IPS-15b (cell line): ENCODE measurements at regions not wholly inside any gene's neighbourhood (a gene's known extent, or its start where the extent isn't known, plus 50 kb on each side); places are given as distances from the start of the nearest gene placed in this dataset.

Experiments
- H3K27me3 ChIP-seq: one replicate; pipeline ENCODE4 v1.6.1; 2013; ENCODE audit warnings: low read length; ENCODE audit not compliant: control insufficient read depth, insufficient read depth
- H3K36me3 ChIP-seq: one replicate; pipeline ENCODE4 v1.6.1; 2013; ENCODE audit warnings: low read length; ENCODE audit not compliant: control insufficient read depth, insufficient read depth
- H3K4me1 ChIP-seq: one replicate; pipeline ENCODE4 v1.6.1; 2013; ENCODE audit warnings: mild to moderate bottlenecking, low read length; ENCODE audit not compliant: control insufficient read depth, insufficient read depth
- H3K4me3 ChIP-seq: one replicate; pipeline ENCODE4 v1.5.1; 2013; ENCODE audit warnings: low read depth, low read length
- H3K9ac ChIP-seq: one replicate; pipeline ENCODE4 v1.6.1; 2013; ENCODE audit warnings: low read depth, mild to moderate bottlenecking, low read length
- H3K9me3 ChIP-seq: one replicate; pipeline ENCODE4 v1.6.1; 2013; ENCODE audit warnings: mild to moderate bottlenecking, low read length; ENCODE audit not compliant: control insufficient read depth, insufficient read depth

- H3K9me3 ChIP-seq, result no peaks in the 10 kb centered on the region
- no peak overlapping the region for H3K4me3 ChIP-seq
- H3K4me1 ChIP-seq, result peaks cover 4% of the 10 kb centered on the region
- no peaks in the 10 kb centered on the region for H3K36me3 ChIP-seq
- no peaks in the 10 kb centered on the region for H3K27me3 ChIP-seq
- no peak overlapping the region for H3K9ac ChIP-seq
These were observed 138.1 kb upstream of the MED13L start for GRCh38 chr12:116415408-116416108.

- Histone ChIP-seq H3K9ac (no peak overlapping the region), H3K4me1 (peaks cover 4% of the 10 kb centered on the region), H3K4me3 (no peak overlapping the region), H3K9me3 (no peaks in the 10 kb centered on the region), H3K27me3 (no peaks in the 10 kb centered on the region), H3K36me3 (no peaks in the 10 kb centered on the region)
These were observed 138.7 kb upstream of the MED13L start for GRCh38 chr12:116416166-116416565.

GRCh38 chr12:116418551-116418950 lies 140.6 kb upstream of the MAP1LC3B2 start:
- Histone ChIP-seq H3K4me1 (peaks cover 4% of the 10 kb centered on the region), H3K36me3 (no peaks in the 10 kb centered on the region), H3K27me3 (no peaks in the 10 kb centered on the region), H3K9me3 (no peaks in the 10 kb centered on the region), H3K4me3 (no peak overlapping the region), H3K9ac (no peak overlapping the region)

GRCh38 chr12:116420227-116420880 lies 138.8 kb upstream of the MAP1LC3B2 start:
- Histone ChIP-seq H3K4me1 (peaks cover 4% of the 10 kb centered on the region), H3K4me3 (no peak overlapping the region), H3K9me3 (no peaks in the 10 kb centered on the region), H3K36me3 (no peaks in the 10 kb centered on the region), H3K27me3 (no peaks in the 10 kb centered on the region), H3K9ac (no peak overlapping the region)

- peaks cover 9% of the 10 kb centered on the region for H3K4me1 ChIP-seq
- no peaks in the 10 kb centered on the region for H3K9me3 ChIP-seq
- no peak overlapping the region for H3K9ac ChIP-seq
- no peak overlapping the region for H3K4me3 ChIP-seq
- no peaks in the 10 kb centered on the region for H3K36me3 ChIP-seq
- H3K27me3 ChIP-seq, result no peaks in the 10 kb centered on the region
These were observed 137.2 kb upstream of the MAP1LC3B2 start for GRCh38 chr12:116421785-116422538.

GRCh38 chr12:116423094-116423493 lies 136.1 kb upstream of the MAP1LC3B2 start:
- no peak overlapping the region for H3K4me3 ChIP-seq
- no peaks in the 10 kb centered on the region for H3K9me3 ChIP-seq
- H3K36me3 ChIP-seq, result no peaks in the 10 kb centered on the region
- H3K4me1 ChIP-seq, result peaks cover 14% of the 10 kb centered on the region
- no peaks in the 10 kb centered on the region for H3K27me3 ChIP-seq
- no peak overlapping the region for H3K9ac ChIP-seq

GRCh38 chr12:116425256-116426193 lies 133.7 kb upstream of the MAP1LC3B2 start:
- Histone ChIP-seq H3K27me3 (no peaks in the 10 kb centered on the region), H3K4me1 (peaks cover 15% of the 10 kb centered on the region), H3K9me3 (no peaks in the 10 kb centered on the region), H3K4me3 (no peak overlapping the region), H3K36me3 (no peaks in the 10 kb centered on the region), H3K9ac (no peak overlapping the region)

- Histone ChIP-seq H3K27me3 (no peaks in the 10 kb centered on the region), H3K4me3 (no peak overlapping the region), H3K9ac (peak overlapping the region; percentile 13), H3K4me1 (peaks cover 15% of the 10 kb centered on the region), H3K9me3 (no peaks in the 10 kb centered on the region), H3K36me3 (no peaks in the 10 kb centered on the region)
These were observed 132.6 kb upstream of the MAP1LC3B2 start for GRCh38 chr12:116426391-116427136.

GRCh38 chr12:116427200-116427930 lies 131.8 kb upstream of the MAP1LC3B2 start:
- H3K4me3 ChIP-seq, result peak overlapping the region; percentile 2
- H3K27me3 ChIP-seq, result no peaks in the 10 kb centered on the region
- peaks cover 15% of the 10 kb centered on the region for H3K4me1 ChIP-seq
- no peaks in the 10 kb centered on the region for H3K9me3 ChIP-seq
- peak overlapping the region; percentile 13 for H3K9ac ChIP-seq
- no peaks in the 10 kb centered on the region for H3K36me3 ChIP-seq

GRCh38 chr12:116429826-116430360 lies 129.3 kb upstream of the MAP1LC3B2 start:
- Histone ChIP-seq H3K4me1 (peaks cover 19% of the 10 kb centered on the region), H3K27me3 (no peaks in the 10 kb centered on the region), H3K4me3 (no peak overlapping the region), H3K9ac (no peak overlapping the region), H3K36me3 (no peaks in the 10 kb centered on the region), H3K9me3 (no peaks in the 10 kb centered on the region)
